HCT116 (cell line): ENCODE measurements at regions not wholly inside any gene's neighbourhood (a gene's known extent, or its start where the extent isn't known, plus 50 kb on each side); places are given as distances from the start of the nearest gene placed in this dataset.

ENCODE experiments used
- EZH2phosphoT487 ChIP-seq: fragments of 200-600 bp; IDR thresholded peaks from 2 replicates; pipeline ENCODE4 v1.6.1; 2018; ENCODE audit warnings: antibody characterized with exemption, borderline replicate concordance
- POLR2A ChIP-seq: IDR thresholded peaks from 2 replicates; pipeline ENCODE4 v1.7.0; 2011; ENCODE audit warnings: borderline replicate concordance; ENCODE audit not compliant: insufficient read depth, insufficient read length; ENCODE audit errors: extremely low read depth
- TF ChIP-seq, protein P1 (sequence below), 3 experiments: fragments of 200-600 bp in 1 of 3; sonication (generic) in 1 of 3; IDR thresholded peaks in 2 of 3; conservative IDR thresholded peaks in 1 of 3; 2 replicates each; pipeline ENCODE4 v1.5.1; 2012 to 2017; ENCODE audit warnings: low read depth in 2 of 3, low read length in 2 of 3, antibody characterized with exemption in 1 of 3, borderline replicate concordance in 1 of 3, control low read depth in 1 of 3, mild to moderate bottlenecking in 1 of 3, mixed read lengths in 1 of 3, mixed run types in 1 of 3, moderate library complexity in 1 of 3; ENCODE audit not compliant: insufficient read depth in 1 of 3

DNA sequence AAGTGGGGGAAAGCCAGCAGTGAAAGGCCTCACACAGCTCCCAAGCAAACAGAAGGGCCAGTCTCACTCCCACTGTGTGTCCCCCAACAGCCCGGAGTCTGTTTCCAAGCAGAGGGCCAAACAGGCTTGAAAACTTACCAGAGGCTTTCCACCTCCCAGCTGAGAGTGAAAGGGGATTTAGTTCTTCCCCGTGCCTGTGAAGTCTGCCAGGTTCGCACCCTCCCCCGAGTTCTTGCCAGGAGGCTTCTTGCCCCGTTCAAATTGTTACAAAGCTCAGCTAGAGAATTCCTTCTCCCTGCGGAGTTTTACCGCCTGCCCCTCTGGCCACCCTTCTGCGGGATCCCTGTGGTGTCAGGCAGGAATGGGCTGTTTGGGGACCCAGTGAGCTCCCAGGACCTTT, 68.0 kb upstream of the WNT7A start:
- TF ChIP-seq, protein P1, sequence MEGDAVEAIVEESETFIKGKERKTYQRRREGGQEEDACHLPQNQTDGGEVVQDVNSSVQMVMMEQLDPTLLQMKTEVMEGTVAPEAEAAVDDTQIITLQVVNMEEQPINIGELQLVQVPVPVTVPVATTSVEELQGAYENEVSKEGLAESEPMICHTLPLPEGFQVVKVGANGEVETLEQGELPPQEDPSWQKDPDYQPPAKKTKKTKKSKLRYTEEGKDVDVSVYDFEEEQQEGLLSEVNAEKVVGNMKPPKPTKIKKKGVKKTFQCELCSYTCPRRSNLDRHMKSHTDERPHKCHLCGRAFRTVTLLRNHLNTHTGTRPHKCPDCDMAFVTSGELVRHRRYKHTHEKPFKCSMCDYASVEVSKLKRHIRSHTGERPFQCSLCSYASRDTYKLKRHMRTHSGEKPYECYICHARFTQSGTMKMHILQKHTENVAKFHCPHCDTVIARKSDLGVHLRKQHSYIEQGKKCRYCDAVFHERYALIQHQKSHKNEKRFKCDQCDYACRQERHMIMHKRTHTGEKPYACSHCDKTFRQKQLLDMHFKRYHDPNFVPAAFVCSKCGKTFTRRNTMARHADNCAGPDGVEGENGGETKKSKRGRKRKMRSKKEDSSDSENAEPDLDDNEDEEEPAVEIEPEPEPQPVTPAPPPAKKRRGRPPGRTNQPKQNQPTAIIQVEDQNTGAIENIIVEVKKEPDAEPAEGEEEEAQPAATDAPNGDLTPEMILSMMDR (IDR thresholded peaks at IDR 0.05 in 2 of 3, conservative IDR thresholded peaks at IDR 0.05 in 1 of 3; ENCODE audit: borderline replicate concordance in 1 of 3, insufficient read depth in 1 of 3, low read depth in 2 of 3, low read length in 2 of 3), result no peak
- TF ChIP-seq EZH2phosphoT487 (no peak), POLR2A (no peak)
